NCI-H526 (cell line): ENCODE measurements at regions not wholly inside any gene's neighbourhood (a gene's known extent, or its start where the extent isn't known, plus 50 kb on each side); places are given as distances from the start of the nearest gene placed in this dataset.
A peak's percentile ranks its signal among the peaks of the same experiment; 100 is the strongest.

Source experiments
- DNase-seq, 2 experiments: peaks; one replicate each; lab custom pipeline; 2025; lab: John Stamatoyannopoulos, UW

- no peak for DNase-seq
Observed at GRCh38 chr20:48204499-48204898, 419.2 kb upstream of the SULF2 start.

- no peak for DNase-seq
Observed at GRCh38 chr20:48203252-48203651, 418.0 kb upstream of the SULF2 start.

GRCh38 chr20:48202334-48203113, 417.2 kb upstream of the SULF2 start:
- DNase-seq = no peak

- DNase-seq = no peak
Observed at GRCh38 chr20:48201885-48202284, 416.6 kb upstream of the SULF2 start.

GRCh38 chr20:48201188-48201587, 415.9 kb upstream of the SULF2 start:
- DNase-seq = no peak

- peak; percentile 88 to 92 for DNase-seq
Observed at GRCh38 chr20:48198929-48199451, 413.7 kb upstream of the SULF2 start.

GRCh38 chr20:48197066-48197465, 411.8 kb upstream of the SULF2 start:
- DNase-seq = peak in 1 of 2 experiments; percentile 24

- DNase-seq = no peak
Observed at GRCh38 chr20:48196486-48196885, 411.2 kb upstream of the SULF2 start.

- DNase-seq = no peak
Observed at GRCh38 chr20:48196001-48196400, 410.7 kb upstream of the SULF2 start.

- no peak for DNase-seq
Observed at GRCh38 chr20:48195121-48195870, 410.0 kb upstream of the SULF2 start.

- no peak for DNase-seq
Observed at GRCh38 chr20:48194583-48194982, 409.3 kb upstream of the SULF2 start.

- DNase-seq = no peak
Observed at GRCh38 chr20:48193627-48194425, 408.5 kb upstream of the SULF2 start.

GRCh38 chr20:48192109-48192508, 406.8 kb upstream of the SULF2 start:
- DNase-seq = peak in 1 of 2 experiments; percentile 33

- DNase-seq = no peak
Observed at GRCh38 chr20:48191200-48191599, 405.9 kb upstream of the SULF2 start.

- DNase-seq = no peak
Observed at GRCh38 chr20:48190757-48191156, 405.5 kb upstream of the SULF2 start.

GRCh38 chr20:48189181-48189580, 403.9 kb upstream of the SULF2 start:
- peak; percentile 30 to 63 for DNase-seq

GRCh38 chr20:48187851-48188250, 402.6 kb upstream of the SULF2 start:
- DNase-seq = no peak

- no peak for DNase-seq
Observed at GRCh38 chr20:48186915-48187314, 401.6 kb upstream of the SULF2 start.

- no peak for DNase-seq
Observed at GRCh38 chr20:48186447-48186846, 401.2 kb upstream of the SULF2 start.

- no peak for DNase-seq
Observed at GRCh38 chr20:48184229-48184628, 398.9 kb upstream of the SULF2 start.

GRCh38 chr20:48181261-48181935, 396.1 kb upstream of the SULF2 start:
- no peak for DNase-seq

GRCh38 chr20:48180618-48181017, 395.3 kb upstream of the SULF2 start:
- DNase-seq = no peak
